Muscle of back (tissue), 3 donors: ENCODE measurements at regions not wholly inside any gene's neighbourhood (a gene's known extent, or its start where the extent isn't known, plus 50 kb on each side); places are given as distances from the start of the nearest gene placed in this dataset.
"Not testable (repeated sequence)": the region's sequence is repeated elsewhere in the genome, so short reads cannot be mapped to it uniquely, and the experiment has no call there.

Experiments used
- DNase-seq, 3 donors: peaks; one replicate each; pipeline versions ENCODE4 v3.0.0 to v3.0.0-alpha.2; 2013

GRCh38 chr1:181172082-181172481, 83.6 kb downstream of the IER5 start:
- no peak for DNase-seq

- peak in 1 of 3 donors; percentile 38 for DNase-seq
These were observed 85.4 kb downstream of the IER5 start for GRCh38 chr1:181173761-181174447.

- DNase-seq, result no peak
These were observed 86.4 kb downstream of the IER5 start for GRCh38 chr1:181174861-181175260.

- DNase-seq, result no peak
These were observed 86.9 kb downstream of the IER5 start for GRCh38 chr1:181175356-181175910.

- DNase-seq, result no peak
These were observed 87.5 kb downstream of the IER5 start for GRCh38 chr1:181175955-181176354.

GRCh38 chr1:181178241-181178879, 89.9 kb downstream of the IER5 start:
- peak in 1 of 3 donors; percentile 18 for DNase-seq

- DNase-seq, result peak in 1 of 3 donors; percentile 23
These were observed 90.9 kb downstream of the IER5 start for GRCh38 chr1:181179279-181179986.

GRCh38 chr1:181179987-181180365, 91.5 kb downstream of the IER5 start:
- DNase-seq, result peak; percentile 77 to 91 (median 78)

- DNase-seq, result no peak
These were observed 92.0 kb downstream of the IER5 start for GRCh38 chr1:181180407-181181031.

- DNase-seq, result no peak
These were observed 93.5 kb downstream of the IER5 start for GRCh38 chr1:181181792-181182585.

- no peak for DNase-seq
These were observed 96.1 kb downstream of the IER5 start for GRCh38 chr1:181184621-181185020.

GRCh38 chr1:181185461-181185860, 97.0 kb downstream of the IER5 start:
- no peak for DNase-seq

- DNase-seq, result not testable (repeated sequence)
These were observed 97.6 kb downstream of the IER5 start for GRCh38 chr1:181186133-181186532.

GRCh38 chr1:181187337-181188126, 99.0 kb downstream of the IER5 start:
- DNase-seq, result no peak

GRCh38 chr1:181189245-181189644, 100.7 kb downstream of the IER5 start:
- no peak for DNase-seq

- peak; percentile 37 to 85 (median 73) for DNase-seq
These were observed 101.3 kb downstream of the IER5 start for GRCh38 chr1:181189691-181190363.

- DNase-seq, result peak in 1 of 3 donors; percentile 16
These were observed 102.0 kb downstream of the IER5 start for GRCh38 chr1:181190364-181191035.

GRCh38 chr1:181191494-181192040, 103.1 kb downstream of the IER5 start:
- no peak for DNase-seq

- no peak for DNase-seq
These were observed 103.8 kb downstream of the IER5 start for GRCh38 chr1:181192316-181192715.
